Karpas-422 (cell line): ENCODE measurements at regions not wholly inside any gene's neighbourhood (a gene's known extent, or its start where the extent isn't known, plus 50 kb on each side); places are given as distances from the start of the nearest gene placed in this dataset.

Source experiments
- DNase-seq: peaks from one replicate; pipeline ENCODE4 v3.0.0-alpha.2; 2015
- H2AFZ ChIP-seq: fragments of 200-600 bp; sonication (generic); 2 replicates; pipeline ENCODE4 v1.6.1; 2014; ENCODE audit warnings: antibody characterized with exemption, low read length, mixed read lengths
- H3K27ac ChIP-seq: fragments of 200-600 bp; sonication (generic); 2 replicates; pipeline ENCODE4 v1.5.1; 2014; ENCODE audit warnings: mild to moderate bottlenecking, low read length, moderate library complexity
- H3K27me3 ChIP-seq: fragments of 200-600 bp; sonication (generic); 2 replicates; pipeline ENCODE4 v1.6.1; 2014; ENCODE audit warnings: low read length, mixed read lengths
- H3K36me3 ChIP-seq: fragments of 200-600 bp; sonication (generic); 2 replicates; pipeline ENCODE4 v1.6.1; 2014; ENCODE audit warnings: low read length, mixed read lengths; ENCODE audit not compliant: insufficient read depth
- H3K4me1 ChIP-seq: fragments of 200-600 bp; sonication (generic); 2 replicates; pipeline ENCODE4 v1.6.1; 2014; ENCODE audit warnings: mild to moderate bottlenecking, low read length, mixed read lengths
- H3K4me2 ChIP-seq: fragments of 200-600 bp; sonication (generic); 2 replicates; pipeline ENCODE4 v1.6.1; 2014; ENCODE audit warnings: low read length, low read depth, mild to moderate bottlenecking; ENCODE audit not compliant: poor library complexity, severe bottlenecking
- H3K4me3 ChIP-seq: fragments of 200-600 bp; sonication (generic); 2 replicates; pipeline ENCODE4 v1.5.1; 2014; ENCODE audit warnings: mild to moderate bottlenecking, antibody characterized with exemption, low read length, mixed read lengths
- H3K79me2 ChIP-seq: fragments of 200-600 bp; sonication (generic); 2 replicates; pipeline ENCODE4 v1.6.1; 2014; ENCODE audit warnings: mild to moderate bottlenecking, low read length, mixed read lengths
- H3K9ac ChIP-seq: fragments of 200-600 bp; sonication (generic); 2 replicates; pipeline ENCODE4 v1.6.0; 2014; ENCODE audit warnings: low read length
- H3K9me2 ChIP-seq: fragments of 200-600 bp; sonication (generic), shearing (Covaris generic); replicated peaks from 2 replicates; pipeline ENCODE4 v1.6.0; 2014; ENCODE audit warnings: mild to moderate bottlenecking, low read length, moderate library complexity; ENCODE audit not compliant: insufficient read depth
- H3K9me3 ChIP-seq: fragments of 300-700, 200-600 bp; sonication (generic); 2 replicates; pipeline ENCODE4 v1.6.1; 2014; ENCODE audit warnings: low read length, mixed read lengths
- H4K20me1 ChIP-seq: fragments of 200-600 bp; sonication (generic); 2 replicates; pipeline ENCODE4 v1.6.1; 2014; ENCODE audit warnings: mild to moderate bottlenecking, antibody characterized with exemption, low read length, low read depth; ENCODE audit not compliant: insufficient read depth

DNA sequence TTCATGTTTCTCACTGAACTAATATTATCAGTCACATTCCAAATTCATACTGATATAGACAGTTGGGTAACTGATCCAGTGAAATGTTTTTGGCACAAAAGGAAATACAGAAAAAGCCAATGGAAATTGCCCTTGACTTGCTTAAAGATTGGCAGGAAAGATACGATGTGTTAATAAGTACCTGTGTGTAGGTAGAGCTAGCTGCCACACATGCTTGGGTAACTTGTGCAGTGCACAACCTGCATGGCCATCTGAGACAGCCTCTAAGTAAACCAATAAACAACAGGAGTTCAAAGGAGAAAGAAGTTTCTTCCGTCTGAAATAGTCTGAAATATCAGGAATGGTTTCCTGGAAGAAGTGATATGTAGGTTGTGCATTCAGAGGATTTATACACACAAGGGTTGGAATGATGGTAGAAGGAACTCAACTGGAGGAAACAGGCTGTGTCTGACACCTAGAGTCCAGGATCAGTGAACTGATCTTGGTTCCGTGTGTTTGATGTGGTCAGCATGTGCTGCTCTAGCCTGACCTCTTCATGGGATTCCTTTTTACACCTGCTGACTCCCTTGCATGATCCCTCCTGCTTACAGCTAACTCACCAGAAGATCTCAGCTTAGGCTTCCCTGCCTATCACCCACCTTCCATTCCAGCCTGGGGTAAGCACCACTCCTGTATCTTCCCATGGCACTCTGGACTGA is 81.4 kb upstream of the KRR1 start:
- Histone ChIP-seq H4K20me1 (no peaks in the 10 kb centered on the region), H3K4me2 (no peak overlapping the region), H3K27ac (no peak overlapping the region), H3K27me3 (no peaks in the 10 kb centered on the region), H3K4me1 (peaks cover 6% of the 10 kb centered on the region), H2AFZ (no peak overlapping the region), H3K9ac (no peak overlapping the region), H3K36me3 (no peaks in the 10 kb centered on the region), H3K9me2 (no peaks in the 10 kb centered on the region; the same call in 1 of the 2 replicates), H3K4me3 (no peak overlapping the region), H3K9me3 (no peaks in the 10 kb centered on the region), H3K79me2 (no peaks in the 10 kb centered on the region)
- no peak for DNase-seq

DNA sequence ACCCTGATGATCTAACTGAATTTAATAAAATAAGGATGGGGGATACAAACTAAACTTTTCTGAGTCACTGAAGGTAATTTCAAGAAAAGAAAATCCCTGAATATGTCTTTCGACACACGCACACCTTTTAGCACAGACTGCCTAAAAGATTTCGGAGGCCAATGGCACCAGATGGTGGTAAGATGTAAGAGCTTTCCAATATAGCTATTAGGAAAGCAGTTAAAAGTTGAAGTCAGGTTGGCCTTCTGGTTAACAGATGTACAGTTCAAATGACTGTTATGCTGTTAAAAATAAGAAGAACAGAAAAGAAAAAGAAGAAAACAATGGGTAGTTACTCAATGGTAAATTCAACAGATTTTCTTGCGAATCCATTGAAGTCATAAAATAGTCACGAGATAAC is 80.7 kb upstream of the KRR1 start:
- Histone ChIP-seq H3K27me3 (no peaks in the 10 kb centered on the region), H3K4me1 (peaks cover 6% of the 10 kb centered on the region), H3K9me3 (no peaks in the 10 kb centered on the region), H3K27ac (no peak overlapping the region), H3K9ac (no peak overlapping the region), H3K9me2 (no peaks in the 10 kb centered on the region; the same call in 1 of the 2 replicates), H3K79me2 (no peaks in the 10 kb centered on the region), H4K20me1 (no peaks in the 10 kb centered on the region), H3K36me3 (no peaks in the 10 kb centered on the region), H3K4me3 (no peak overlapping the region), H2AFZ (no peak overlapping the region), H3K4me2 (no peak overlapping the region)
- DNase-seq, result no peak

DNA sequence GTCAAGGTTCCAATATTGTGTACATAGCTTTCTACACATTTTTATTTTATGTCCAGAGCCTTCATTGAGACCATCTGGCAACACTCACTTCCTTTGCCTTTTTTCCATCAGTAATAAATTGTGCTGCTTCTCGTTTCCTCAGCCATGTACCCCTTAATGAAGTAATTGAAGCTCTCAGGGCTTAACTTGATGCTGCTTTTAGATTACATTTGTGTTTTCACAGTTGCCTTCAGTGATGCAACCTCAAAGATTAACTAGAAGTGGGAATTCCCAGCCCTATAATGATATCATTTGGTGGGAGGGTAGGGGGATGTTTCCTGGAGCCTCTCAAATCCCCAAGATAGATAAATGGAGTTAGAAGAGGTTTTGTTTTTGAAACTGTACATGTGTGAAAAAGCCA is 80.2 kb upstream of the KRR1 start:
- H3K9me2 ChIP-seq, result no peaks in the 10 kb centered on the region; the same call in 1 of the 2 replicates
- DNase-seq, result no peak
- H3K9ac ChIP-seq, result no peak overlapping the region
- H4K20me1 ChIP-seq, result no peaks in the 10 kb centered on the region
- H3K4me3 ChIP-seq, result no peak overlapping the region
- peaks cover 6% of the 10 kb centered on the region for H3K4me1 ChIP-seq
- H3K27ac ChIP-seq, result no peak overlapping the region
- H3K27me3 ChIP-seq, result no peaks in the 10 kb centered on the region
- H3K9me3 ChIP-seq, result no peaks in the 10 kb centered on the region
- no peaks in the 10 kb centered on the region for H3K79me2 ChIP-seq
- H2AFZ ChIP-seq, result no peak overlapping the region
- H3K4me2 ChIP-seq, result no peak overlapping the region
- H3K36me3 ChIP-seq, result no peaks in the 10 kb centered on the region

DNA sequence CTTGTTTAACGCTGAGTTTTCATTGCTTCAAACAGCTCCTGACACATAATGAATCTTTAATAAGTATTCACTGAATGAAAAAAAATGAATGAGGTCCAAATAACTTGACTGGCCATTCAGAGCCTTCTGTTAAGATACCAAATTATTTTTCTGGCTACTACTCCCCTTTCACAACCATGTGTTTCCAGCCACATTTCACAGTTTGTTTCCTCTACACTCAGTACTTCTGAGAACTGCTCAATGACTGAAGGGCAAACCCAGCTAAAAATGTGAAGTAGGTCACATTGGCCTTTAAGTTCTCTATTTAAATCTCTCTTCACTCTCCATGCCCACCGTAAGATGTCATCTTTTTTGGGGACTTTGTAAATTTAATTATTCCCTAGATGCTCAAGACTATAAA is 78.4 kb upstream of the KRR1 start:
- Histone ChIP-seq H4K20me1 (no peaks in the 10 kb centered on the region), H3K4me1 (peaks cover 6% of the 10 kb centered on the region), H2AFZ (no peak overlapping the region), H3K9me3 (no peaks in the 10 kb centered on the region), H3K79me2 (no peaks in the 10 kb centered on the region), H3K9ac (no peak overlapping the region), H3K4me3 (no peak overlapping the region), H3K4me2 (no peak overlapping the region), H3K36me3 (no peaks in the 10 kb centered on the region), H3K27ac (no peak overlapping the region), H3K27me3 (no peaks in the 10 kb centered on the region), H3K9me2 (no peaks in the 10 kb centered on the region; the same call in 1 of the 2 replicates)
- DNase-seq, result no peak

DNA sequence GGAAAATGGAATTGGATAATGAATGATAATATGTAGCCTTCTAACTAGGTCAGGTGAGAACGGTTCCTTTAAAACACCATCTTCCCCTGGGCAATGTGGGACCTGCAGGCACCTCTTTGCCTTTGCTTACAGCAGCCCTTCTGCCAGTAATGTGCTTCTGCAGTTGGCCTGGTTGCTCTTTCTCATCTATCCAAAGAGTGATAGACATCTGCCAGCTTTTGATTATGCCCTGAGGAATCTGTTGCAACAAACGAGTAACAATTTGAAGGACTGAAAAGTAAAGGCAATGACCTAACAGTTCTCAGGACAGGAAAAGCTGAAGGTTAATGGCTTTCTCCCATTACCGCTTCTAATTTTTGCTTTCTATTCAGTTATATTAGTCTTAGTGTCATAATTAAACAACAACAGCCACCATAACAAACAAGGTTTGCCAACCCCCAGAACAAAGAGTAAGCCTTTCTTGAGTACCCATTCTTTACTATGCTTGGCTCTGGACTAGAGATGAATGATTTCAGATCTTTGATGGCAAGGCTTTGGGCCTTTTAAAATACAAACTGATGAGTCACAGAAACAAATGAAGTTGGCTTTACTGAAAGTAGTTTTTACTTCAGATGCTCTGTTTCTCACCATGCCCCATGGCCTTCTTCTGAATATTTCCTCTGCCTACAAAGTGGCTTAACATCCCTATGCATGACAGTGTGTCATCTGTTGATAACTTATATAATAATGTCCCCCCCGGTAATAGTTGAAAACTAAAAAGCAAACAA is 76.1 kb upstream of the KRR1 start:
- no peaks in the 10 kb centered on the region for H3K27me3 ChIP-seq
- H3K36me3 ChIP-seq, result no peaks in the 10 kb centered on the region
- no peak for DNase-seq
- H3K27ac ChIP-seq, result no peak overlapping the region
- H3K4me2 ChIP-seq, result no peak overlapping the region
- H3K9me2 ChIP-seq, result no peaks in the 10 kb centered on the region; the same call in 1 of the 2 replicates
- H3K9me3 ChIP-seq, result no peaks in the 10 kb centered on the region
- no peak overlapping the region for H3K9ac ChIP-seq
- H2AFZ ChIP-seq, result no peak overlapping the region
- no peak overlapping the region for H3K4me3 ChIP-seq
- H4K20me1 ChIP-seq, result no peaks in the 10 kb centered on the region
- no peaks in the 10 kb centered on the region for H3K79me2 ChIP-seq
- H3K4me1 ChIP-seq, result peaks cover 16% of the 10 kb centered on the region

DNA sequence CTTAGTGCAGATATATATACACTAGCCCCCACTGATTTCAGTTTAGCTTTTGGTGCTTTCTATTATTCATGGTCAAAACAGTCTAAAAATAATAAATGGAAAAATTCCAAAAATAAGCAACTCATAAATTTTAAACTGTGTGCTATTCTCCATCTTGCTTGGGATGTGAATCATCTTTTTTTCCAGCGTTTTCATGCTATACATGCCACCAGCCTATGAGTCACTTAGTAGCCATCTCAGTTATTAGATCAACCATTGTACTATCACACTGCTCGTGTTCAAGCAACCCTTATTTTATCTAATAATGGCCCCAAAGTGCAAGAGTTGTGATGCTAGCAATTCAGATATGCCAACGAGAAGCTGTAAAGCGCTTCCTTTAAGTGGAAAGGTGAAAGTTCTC is 73.9 kb upstream of the KRR1 start:
- H3K4me2 ChIP-seq, result no peak overlapping the region
- H3K79me2 ChIP-seq, result no peaks in the 10 kb centered on the region
- no peaks in the 10 kb centered on the region for H3K27me3 ChIP-seq
- no peak overlapping the region for H3K27ac ChIP-seq
- H2AFZ ChIP-seq, result no peak overlapping the region
- H3K9ac ChIP-seq, result no peak overlapping the region
- no peaks in the 10 kb centered on the region for H4K20me1 ChIP-seq
- peaks cover 10% of the 10 kb centered on the region for H3K4me1 ChIP-seq
- H3K9me2 ChIP-seq, result no peaks in the 10 kb centered on the region; the same call in 1 of the 2 replicates
- H3K4me3 ChIP-seq, result no peak overlapping the region
- H3K9me3 ChIP-seq, result no peaks in the 10 kb centered on the region
- H3K36me3 ChIP-seq, result no peaks in the 10 kb centered on the region
- no peak for DNase-seq

DNA sequence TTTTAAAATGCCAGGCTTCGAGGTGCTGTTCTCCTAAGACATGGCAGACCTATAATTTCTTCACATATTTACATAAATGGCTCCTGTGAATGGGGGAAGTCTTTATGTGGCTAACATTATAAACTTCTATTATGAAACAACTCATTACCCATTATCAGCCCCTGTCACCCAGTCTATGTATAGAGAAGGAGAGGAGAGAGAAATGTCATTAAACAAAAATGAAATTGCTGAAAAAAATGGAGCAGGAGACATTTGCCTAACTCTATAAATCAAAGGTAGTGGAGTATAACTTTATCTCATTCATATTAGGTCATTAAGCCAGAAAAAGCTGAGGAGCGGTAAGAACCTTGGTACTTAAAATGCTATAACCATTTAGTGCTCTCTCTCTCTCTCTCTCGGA is 71.9 kb upstream of the KRR1 start:
- H3K9me2 ChIP-seq, result no peaks in the 10 kb centered on the region
- no peaks in the 10 kb centered on the region for H3K27me3 ChIP-seq
- H3K27ac ChIP-seq, result no peak overlapping the region
- H3K9ac ChIP-seq, result no peak overlapping the region
- no peaks in the 10 kb centered on the region for H3K36me3 ChIP-seq
- H4K20me1 ChIP-seq, result no peaks in the 10 kb centered on the region
- peak overlapping the region; percentile 31; the same call in 1 of the 2 replicates for H2AFZ ChIP-seq
- no peaks in the 10 kb centered on the region for H3K9me3 ChIP-seq
- no peak overlapping the region for H3K4me2 ChIP-seq
- no peak for DNase-seq
- H3K4me1 ChIP-seq, result peaks cover 14% of the 10 kb centered on the region
- H3K4me3 ChIP-seq, result no peak overlapping the region
- H3K79me2 ChIP-seq, result no peaks in the 10 kb centered on the region

DNA sequence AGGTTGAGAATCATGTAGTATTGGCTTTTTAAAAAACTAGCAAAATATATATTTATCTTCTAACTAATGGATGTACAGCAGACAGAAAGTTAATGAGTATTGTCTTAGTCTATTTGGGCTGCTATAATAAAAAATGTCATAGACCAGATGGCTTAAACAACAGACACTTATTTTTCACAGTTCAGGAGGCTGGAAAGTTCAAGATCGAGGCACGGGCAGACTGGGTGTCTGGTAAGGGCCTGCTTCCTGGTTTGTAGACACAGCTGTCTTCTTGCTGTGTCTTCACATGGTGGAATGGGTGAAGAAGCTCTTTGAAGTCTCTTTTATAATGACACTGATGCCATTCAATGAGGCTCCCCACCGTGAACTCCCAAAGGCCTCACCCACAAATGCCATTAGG is 70.1 kb upstream of the KRR1 start:
- Histone ChIP-seq H3K36me3 (no peaks in the 10 kb centered on the region), H2AFZ (peak overlapping the region; percentile 54; the same call in 1 of the 2 replicates), H3K4me1 (peaks cover 14% of the 10 kb centered on the region), H3K27ac (no peak overlapping the region), H3K4me3 (no peak overlapping the region), H4K20me1 (no peaks in the 10 kb centered on the region), H3K4me2 (no peak overlapping the region), H3K79me2 (no peaks in the 10 kb centered on the region), H3K9me3 (no peaks in the 10 kb centered on the region), H3K9me2 (no peaks in the 10 kb centered on the region), H3K9ac (no peak overlapping the region), H3K27me3 (no peaks in the 10 kb centered on the region)
- DNase-seq, result no peak
